GM12878 (cell line): ENCODE measurements at regions not wholly inside any gene's neighbourhood (a gene's known extent, or its start where the extent isn't known, plus 50 kb on each side); places are given as distances from the start of the nearest gene placed in this dataset.
"Not testable (repeated sequence)": the region's sequence is repeated elsewhere in the genome, so short reads cannot be mapped to it uniquely, and the experiment has no call there.

Experiments
- ASH2L ChIP-seq: fragments of 300-600, 200-600 bp; sonication (generic); IDR thresholded peaks from 2 replicates; pipeline ENCODE4 v1.6.1; 2017; ENCODE audit warnings: low read depth, mild to moderate bottlenecking, borderline replicate concordance
- CBX5 ChIP-seq: sonication (generic); IDR thresholded peaks from 2 replicates; pipeline ENCODE4 v1.6.1; 2016; ENCODE audit warnings: low read depth, moderate library complexity, mild to moderate bottlenecking, inconsistent platforms
- IKZF2 ChIP-seq, 2 experiments: fragments of 450-650 bp; IDR thresholded peaks; 2 replicates each; pipeline ENCODE4 v1.6.1; 2017; ENCODE audit warnings: mild to moderate bottlenecking in 2 of 2, moderate library complexity in 2 of 2
- MXI1 ChIP-seq: fragments of 150-350 bp; IDR thresholded peaks from 2 replicates; pipeline ENCODE4 v1.6.1; 2011; ENCODE audit warnings: low read depth, mild to moderate bottlenecking, inconsistent platforms, low read length, improper control_type of control experiment
- PAX5 ChIP-seq: IDR thresholded peaks from 2 replicates; pipeline ENCODE4 v1.6.1; 2011; ENCODE audit warnings: low read depth, low read length, borderline replicate concordance
- POLR2AphosphoS5 ChIP-seq: IDR thresholded peaks from 2 replicates; pipeline ENCODE4 v1.6.1; 2011; ENCODE audit warnings: mild to moderate bottlenecking, low read length, inconsistent platforms
- RFX5 ChIP-seq: IDR thresholded peaks from 2 replicates; pipeline ENCODE4 v1.6.1; 2011; ENCODE audit warnings: low read depth, low read length, improper control_type of control experiment
- SPI1 ChIP-seq: IDR thresholded peaks from 2 replicates; pipeline ENCODE4 v1.6.1; 2011; ENCODE audit warnings: low read depth, mild to moderate bottlenecking, low read length, moderate library complexity, borderline replicate concordance; ENCODE audit not compliant: insufficient read depth
- TARDBP ChIP-seq: IDR thresholded peaks from 2 replicates; pipeline ENCODE4 v1.6.1; 2016; ENCODE audit warnings: borderline replicate concordance
- TF ChIP-seq, protein P1 (sequence below), 3 experiments: IDR thresholded peaks in 2 of 3; conservative IDR thresholded peaks in 1 of 3; 2 replicates each; pipeline ENCODE4 v1.5.1; 2011; ENCODE audit warnings: low read depth in 3 of 3, low read length in 3 of 3, mild to moderate bottlenecking in 3 of 3, control low read depth in 2 of 3, moderate library complexity in 2 of 3, inconsistent platforms in 1 of 3, mixed read lengths in 1 of 3; ENCODE audit not compliant: control insufficient read depth in 2 of 3, insufficient read depth in 1 of 3; ENCODE audit errors: extremely low read depth in 1 of 3

GRCh38 chr20:30376430-30376766 is 881.1 kb upstream of the DEFB115 start:
- TF ChIP-seq, protein P1, sequence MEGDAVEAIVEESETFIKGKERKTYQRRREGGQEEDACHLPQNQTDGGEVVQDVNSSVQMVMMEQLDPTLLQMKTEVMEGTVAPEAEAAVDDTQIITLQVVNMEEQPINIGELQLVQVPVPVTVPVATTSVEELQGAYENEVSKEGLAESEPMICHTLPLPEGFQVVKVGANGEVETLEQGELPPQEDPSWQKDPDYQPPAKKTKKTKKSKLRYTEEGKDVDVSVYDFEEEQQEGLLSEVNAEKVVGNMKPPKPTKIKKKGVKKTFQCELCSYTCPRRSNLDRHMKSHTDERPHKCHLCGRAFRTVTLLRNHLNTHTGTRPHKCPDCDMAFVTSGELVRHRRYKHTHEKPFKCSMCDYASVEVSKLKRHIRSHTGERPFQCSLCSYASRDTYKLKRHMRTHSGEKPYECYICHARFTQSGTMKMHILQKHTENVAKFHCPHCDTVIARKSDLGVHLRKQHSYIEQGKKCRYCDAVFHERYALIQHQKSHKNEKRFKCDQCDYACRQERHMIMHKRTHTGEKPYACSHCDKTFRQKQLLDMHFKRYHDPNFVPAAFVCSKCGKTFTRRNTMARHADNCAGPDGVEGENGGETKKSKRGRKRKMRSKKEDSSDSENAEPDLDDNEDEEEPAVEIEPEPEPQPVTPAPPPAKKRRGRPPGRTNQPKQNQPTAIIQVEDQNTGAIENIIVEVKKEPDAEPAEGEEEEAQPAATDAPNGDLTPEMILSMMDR (IDR thresholded peaks at IDR 0.05 in 2 of 3, conservative IDR thresholded peaks at IDR 0.05 in 1 of 3; ENCODE audit: control insufficient read depth in 2 of 3, extremely low read depth in 1 of 3, insufficient read depth in 1 of 3, low read depth in 3 of 3, low read length in 3 of 3) = not testable (repeated sequence)
- not testable (repeated sequence) for TF ChIP-seq RFX5; TARDBP; SPI1; CBX5; MXI1; POLR2AphosphoS5; ASH2L; IKZF2 (IDR thresholded peaks at IDR 0.05); PAX5
